ENCODE measurements at regions not wholly inside any gene's neighbourhood (a gene's known extent, or its start where the extent isn't known, plus 50 kb on each side); places are given as distances from the start of the nearest gene placed in this dataset.
"Not testable (repeated sequence)": the region's sequence is repeated elsewhere in the genome, so short reads cannot be mapped to it uniquely, and the experiment has no call there.

DNA sequence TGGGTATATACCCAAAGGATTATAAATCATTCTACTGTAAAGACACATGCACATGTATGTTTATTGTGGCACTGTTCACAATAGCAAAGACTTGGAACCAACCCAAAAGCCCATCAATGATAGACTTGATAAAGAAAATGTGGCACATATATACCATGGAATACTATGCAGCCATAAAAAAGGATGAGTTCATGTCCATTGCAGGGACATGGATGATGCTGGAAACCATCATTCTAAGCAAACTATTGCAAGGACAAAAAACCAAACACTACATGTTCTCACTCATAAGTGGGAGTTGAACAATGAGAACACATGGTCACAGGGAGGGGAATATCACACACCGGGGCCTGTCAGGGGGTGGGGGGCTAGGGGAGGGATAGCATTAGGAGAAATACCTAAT lies 161.7 kb downstream of the KCNJ2 start:
- not testable (repeated sequence) for H3K9me3 ChIP-seq (ENCODE audit: control insufficient read depth in 4 of 4, low read length in 3 of 4); H3K4me1 ChIP-seq (ENCODE audit: control insufficient read depth in 4 of 4, insufficient read depth in 4 of 4, low read length in 3 of 4); H3K4me3 ChIP-seq (ENCODE audit: low read depth in 1 of 3, low read length in 3 of 3); H3K27ac ChIP-seq (ENCODE audit: low read depth in 1 of 2, low read length in 2 of 2); DNase-seq (ENCODE audit: low spot score); H3K9ac ChIP-seq (ENCODE audit: low read depth in 1 of 2, low read length in 2 of 2); H3K36me3 ChIP-seq (ENCODE audit: control insufficient read depth in 4 of 4, insufficient read depth in 3 of 4, low read depth in 1 of 4, low read length in 3 of 4); H3K27me3 ChIP-seq (ENCODE audit: control insufficient read depth in 4 of 4, insufficient read depth in 4 of 4, low read length in 3 of 4)
- 94% methylated on average over 1 of the region's 1 CpG for WGBS

DNA sequence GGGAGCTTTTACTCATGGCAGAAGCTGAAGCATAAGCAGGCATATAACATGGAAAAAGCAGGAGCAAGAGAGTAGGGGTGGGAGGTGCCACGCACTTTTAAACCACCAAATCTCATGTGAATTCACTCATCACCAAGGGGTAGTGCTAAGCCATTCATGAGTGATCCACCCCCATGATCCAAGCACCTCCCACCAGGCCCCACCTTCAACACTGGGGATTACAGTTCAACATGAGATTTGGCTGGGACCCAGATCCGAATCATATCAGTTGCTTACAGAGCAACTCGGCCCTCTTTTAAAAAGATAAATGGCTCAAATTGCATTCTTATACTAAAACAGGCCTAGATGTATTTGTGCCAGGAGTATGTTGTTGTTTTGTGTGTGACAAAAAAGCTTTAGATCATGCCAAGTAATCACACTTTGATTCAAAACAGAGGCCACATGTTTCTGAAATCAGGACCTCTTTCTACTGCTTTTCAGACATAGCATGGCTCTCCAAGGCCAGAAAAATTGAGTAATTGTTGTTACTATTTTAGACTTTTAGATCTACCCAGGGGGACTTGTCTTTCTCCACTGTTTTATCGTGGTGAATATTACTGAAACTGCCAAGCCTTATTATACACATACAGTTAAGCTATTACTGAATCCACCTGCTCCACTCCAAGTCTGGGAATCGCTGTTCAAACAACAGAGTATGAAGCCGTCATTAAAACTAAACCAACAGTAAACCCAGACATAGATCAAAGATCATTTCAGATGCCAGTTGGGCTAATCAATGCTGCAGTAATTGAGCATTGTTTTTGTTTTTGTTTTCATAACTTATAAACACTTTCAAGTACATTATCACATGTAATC lies 163.3 kb downstream of the KCNJ2 start:
- Histone ChIP-seq H3K27ac (ENCODE audit: low read depth in 1 of 2, low read length in 2 of 2) (no peak overlapping the region), H3K9ac (ENCODE audit: low read depth in 1 of 2, low read length in 2 of 2) (no peak overlapping the region), H3K4me1 (ENCODE audit: control insufficient read depth in 4 of 4, insufficient read depth in 4 of 4, low read length in 3 of 4) (no peaks in the 10 kb centered on the region), H3K9me3 (ENCODE audit: control insufficient read depth in 4 of 4, low read length in 3 of 4) (peaks cover 0 to 3% (median 0%) of the 10 kb centered on the region in 4 donors), H3K27me3 (ENCODE audit: control insufficient read depth in 4 of 4, insufficient read depth in 4 of 4, low read length in 3 of 4) (no peaks in the 10 kb centered on the region), H3K36me3 (ENCODE audit: control insufficient read depth in 4 of 4, insufficient read depth in 3 of 4, low read depth in 1 of 4, low read length in 3 of 4) (no peaks in the 10 kb centered on the region), H3K4me3 (ENCODE audit: low read depth in 1 of 3, low read length in 3 of 3) (no peak overlapping the region)
- no peak for DNase-seq (ENCODE audit: low spot score)
- WGBS = 68% methylated on average over 6 of the region's 6 CpGs
- TF ChIP-seq SP1 (IDR thresholded peaks at IDR 0.05) (no peak), YY1 (IDR thresholded peaks at IDR 0.05) (no peak), HNF4A (conservative IDR thresholded peaks at IDR 0.05) (no peak), RXRA (IDR thresholded peaks at IDR 0.05) (no peak), FOXA1 (IDR thresholded peaks at IDR 0.05) (no peak), EGR1 (IDR thresholded peaks at IDR 0.05; ENCODE audit: low read depth in 2 of 2) (no peak), NR2F2 (IDR thresholded peaks at IDR 0.05) (no peak)
- TF ChIP-seq, protein P1, sequence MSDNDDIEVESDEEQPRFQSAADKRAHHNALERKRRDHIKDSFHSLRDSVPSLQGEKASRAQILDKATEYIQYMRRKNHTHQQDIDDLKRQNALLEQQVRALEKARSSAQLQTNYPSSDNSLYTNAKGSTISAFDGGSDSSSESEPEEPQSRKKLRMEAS (IDR thresholded peaks at IDR 0.05) = no peak
- TF ChIP-seq, protein P2, sequence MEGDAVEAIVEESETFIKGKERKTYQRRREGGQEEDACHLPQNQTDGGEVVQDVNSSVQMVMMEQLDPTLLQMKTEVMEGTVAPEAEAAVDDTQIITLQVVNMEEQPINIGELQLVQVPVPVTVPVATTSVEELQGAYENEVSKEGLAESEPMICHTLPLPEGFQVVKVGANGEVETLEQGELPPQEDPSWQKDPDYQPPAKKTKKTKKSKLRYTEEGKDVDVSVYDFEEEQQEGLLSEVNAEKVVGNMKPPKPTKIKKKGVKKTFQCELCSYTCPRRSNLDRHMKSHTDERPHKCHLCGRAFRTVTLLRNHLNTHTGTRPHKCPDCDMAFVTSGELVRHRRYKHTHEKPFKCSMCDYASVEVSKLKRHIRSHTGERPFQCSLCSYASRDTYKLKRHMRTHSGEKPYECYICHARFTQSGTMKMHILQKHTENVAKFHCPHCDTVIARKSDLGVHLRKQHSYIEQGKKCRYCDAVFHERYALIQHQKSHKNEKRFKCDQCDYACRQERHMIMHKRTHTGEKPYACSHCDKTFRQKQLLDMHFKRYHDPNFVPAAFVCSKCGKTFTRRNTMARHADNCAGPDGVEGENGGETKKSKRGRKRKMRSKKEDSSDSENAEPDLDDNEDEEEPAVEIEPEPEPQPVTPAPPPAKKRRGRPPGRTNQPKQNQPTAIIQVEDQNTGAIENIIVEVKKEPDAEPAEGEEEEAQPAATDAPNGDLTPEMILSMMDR (IDR thresholded peaks at IDR 0.05; ENCODE audit: low read depth, low read length, missing input control) = no peak

DNA sequence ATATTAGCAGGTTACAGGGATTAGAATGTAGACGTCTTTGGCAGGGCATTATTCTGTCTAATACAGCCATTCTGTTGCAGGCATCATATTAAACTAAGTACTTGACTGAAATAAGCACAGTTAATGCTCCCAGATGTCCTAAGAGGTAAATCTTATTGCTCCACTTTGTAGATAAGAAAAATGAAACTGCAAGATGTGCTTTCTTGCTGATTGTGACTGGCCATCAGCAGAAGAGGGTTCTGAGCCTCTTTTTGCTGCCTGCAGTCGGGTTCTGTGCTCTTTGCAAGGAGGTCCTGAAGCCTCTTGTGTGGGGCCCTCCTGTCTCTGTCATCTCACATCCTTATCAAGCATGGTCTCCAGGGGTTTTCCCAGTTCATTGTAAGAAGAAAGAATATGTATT lies 167.1 kb downstream of the KCNJ2 start:
- H3K4me3 ChIP-seq (ENCODE audit: low read depth in 1 of 3, low read length in 3 of 3) = no peak overlapping the region
- 52% methylated on average over 2 of the region's 2 CpGs for WGBS
- no peaks in the 10 kb centered on the region for H3K36me3 ChIP-seq (ENCODE audit: control insufficient read depth in 4 of 4, insufficient read depth in 3 of 4, low read depth in 1 of 4, low read length in 3 of 4)
- no peaks in the 10 kb centered on the region for H3K4me1 ChIP-seq (ENCODE audit: control insufficient read depth in 4 of 4, insufficient read depth in 4 of 4, low read length in 3 of 4)
- TF ChIP-seq, protein P3, sequence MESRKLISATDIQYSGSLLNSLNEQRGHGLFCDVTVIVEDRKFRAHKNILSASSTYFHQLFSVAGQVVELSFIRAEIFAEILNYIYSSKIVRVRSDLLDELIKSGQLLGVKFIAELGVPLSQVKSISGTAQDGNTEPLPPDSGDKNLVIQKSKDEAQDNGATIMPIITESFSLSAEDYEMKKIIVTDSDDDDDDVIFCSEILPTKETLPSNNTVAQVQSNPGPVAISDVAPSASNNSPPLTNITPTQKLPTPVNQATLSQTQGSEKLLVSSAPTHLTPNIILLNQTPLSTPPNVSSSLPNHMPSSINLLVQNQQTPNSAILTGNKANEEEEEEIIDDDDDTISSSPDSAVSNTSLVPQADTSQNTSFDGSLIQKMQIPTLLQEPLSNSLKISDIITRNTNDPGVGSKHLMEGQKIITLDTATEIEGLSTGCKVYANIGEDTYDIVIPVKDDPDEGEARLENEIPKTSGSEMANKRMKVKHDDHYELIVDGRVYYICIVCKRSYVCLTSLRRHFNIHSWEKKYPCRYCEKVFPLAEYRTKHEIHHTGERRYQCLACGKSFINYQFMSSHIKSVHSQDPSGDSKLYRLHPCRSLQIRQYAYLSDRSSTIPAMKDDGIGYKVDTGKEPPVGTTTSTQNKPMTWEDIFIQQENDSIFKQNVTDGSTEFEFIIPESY (IDR thresholded peaks at IDR 0.05) = no peak
- TF ChIP-seq GABPA (IDR thresholded peaks at IDR 0.05 in 1 of 2, conservative IDR thresholded peaks at IDR 0.05 in 1 of 2) (no peak), RAD21 (IDR thresholded peaks at IDR 0.05) (no peak), JUND (IDR thresholded peaks at IDR 0.05) (no peak), EGR1 (IDR thresholded peaks at IDR 0.05; ENCODE audit: low read depth in 2 of 2) (no peak), FOXA1 (IDR thresholded peaks at IDR 0.05) (no peak), RXRA (IDR thresholded peaks at IDR 0.05) (no peak), FOXA2 (IDR thresholded peaks at IDR 0.05) (no peak), TAF1 (conservative IDR thresholded peaks at IDR 0.05) (no peak)
- TF ChIP-seq, protein P1 (IDR thresholded peaks at IDR 0.05) = no peak
- H3K9ac ChIP-seq (ENCODE audit: low read depth in 1 of 2, low read length in 2 of 2) = no peak overlapping the region
- no peak for DNase-seq (ENCODE audit: low spot score)
- H3K27me3 ChIP-seq (ENCODE audit: control insufficient read depth in 4 of 4, insufficient read depth in 4 of 4, low read length in 3 of 4) = no peaks in the 10 kb centered on the region
- no peak overlapping the region for H3K27ac ChIP-seq (ENCODE audit: low read depth in 1 of 2, low read length in 2 of 2)
- H3K9me3 ChIP-seq (ENCODE audit: control insufficient read depth in 4 of 4, low read length in 3 of 4) = peaks cover 0 to 3% (median 0%) of the 10 kb centered on the region in 4 donors

All from liver (tissue), 8 donors.